Brain microvascular endothelial cell (primary cell): ENCODE measurements at regions not wholly inside any gene's neighbourhood (a gene's known extent, or its start where the extent isn't known, plus 50 kb on each side); places are given as distances from the start of the nearest gene placed in this dataset.

Experiments used
- DNase-seq: peaks from one replicate; pipeline ENCODE4 v3.0.0-alpha.2; 2020
- H3K27ac ChIP-seq: fragments of 250-450 bp; sonication (Bioruptor Pico); 2 replicates; pipeline ENCODE4 v1.5.1; 2020; ENCODE audit warnings: mild to moderate bottlenecking, moderate library complexity
- H3K27me3 ChIP-seq: fragments of 250-450 bp; sonication (Bioruptor Pico); replicated peaks from 2 replicates; pipeline ENCODE4 v1.5.1; 2020; ENCODE audit warnings: mild to moderate bottlenecking
- H3K36me3 ChIP-seq: fragments of 250-450 bp; sonication (Bioruptor Pico); replicated peaks from 2 replicates; pipeline ENCODE4 v1.5.1; 2020; ENCODE audit warnings: mild to moderate bottlenecking
- H3K4me3 ChIP-seq: 2 replicates; pipeline ENCODE4 v1.5.1; 2011; ENCODE audit warnings: low read depth, mild to moderate bottlenecking, control low read depth, low read length, moderate library complexity
- CTCF ChIP-seq: IDR thresholded peaks from 2 replicates; pipeline ENCODE4 v1.5.1; 2011; ENCODE audit warnings: low read depth, mild to moderate bottlenecking, moderate library complexity, low read length, control low read depth, inconsistent platforms; ENCODE audit errors: missing control alignments
- in situ Hi-C: cut with HindIII; loops from 2 replicates; pipeline ENCODE4 v1.10.0; 2017; ENCODE audit warnings: low sequenced_read_pairs, low pct_ligation_motif_present

- TF ChIP-seq CTCF: no peak
- H3K4me3 ChIP-seq: no peak overlapping the region
- no peaks in the 10 kb centered on the region for H3K27me3 ChIP-seq
- in situ Hi-C loops: no loop called here
- no peaks in the 10 kb centered on the region for H3K36me3 ChIP-seq
- no peak for DNase-seq
- no peak overlapping the region for H3K27ac ChIP-seq
These were observed 210.9 kb upstream of the KCNMB2 start for GRCh38 chr3:178325330-178325729.

GRCh38 chr3:178329936-178330335 is 206.3 kb upstream of the KCNMB2 start:
- H3K27ac ChIP-seq: no peak overlapping the region
- TF ChIP-seq CTCF: no peak
- no peak for DNase-seq
- H3K36me3 ChIP-seq: no peaks in the 10 kb centered on the region
- no peaks in the 10 kb centered on the region for H3K27me3 ChIP-seq
- no peak overlapping the region for H3K4me3 ChIP-seq
- in situ Hi-C loops: no loop called here

- in situ Hi-C loops: no loop called here
- no peak overlapping the region for H3K27ac ChIP-seq
- no peaks in the 10 kb centered on the region for H3K27me3 ChIP-seq
- H3K4me3 ChIP-seq: no peak overlapping the region
- TF ChIP-seq CTCF: no peak
- no peaks in the 10 kb centered on the region for H3K36me3 ChIP-seq
- no peak for DNase-seq
These were observed 202.0 kb upstream of the KCNMB2 start for GRCh38 chr3:178334239-178334638.

GRCh38 chr3:178336336-178336735 is 199.9 kb upstream of the KCNMB2 start:
- Histone ChIP-seq H3K4me3 (no peak overlapping the region), H3K36me3 (no peaks in the 10 kb centered on the region), H3K27ac (no peak overlapping the region), H3K27me3 (no peaks in the 10 kb centered on the region)
- DNase-seq: no peak
- in situ Hi-C loops: no loop called here
- TF ChIP-seq CTCF: no peak

- H3K36me3 ChIP-seq: no peaks in the 10 kb centered on the region
- no peak overlapping the region for H3K4me3 ChIP-seq
- in situ Hi-C loops: no loop called here
- no peaks in the 10 kb centered on the region for H3K27me3 ChIP-seq
- DNase-seq: no peak
- no peak overlapping the region for H3K27ac ChIP-seq
- TF ChIP-seq CTCF: no peak
These were observed 195.7 kb upstream of the KCNMB2 start for GRCh38 chr3:178340506-178340905.

GRCh38 chr3:178341636-178342035 is 194.6 kb upstream of the KCNMB2 start:
- Histone ChIP-seq H3K36me3 (no peaks in the 10 kb centered on the region), H3K27ac (no peak overlapping the region), H3K4me3 (no peak overlapping the region), H3K27me3 (no peaks in the 10 kb centered on the region)
- DNase-seq: no peak
- in situ Hi-C loops: no loop called here
- TF ChIP-seq CTCF: no peak
